GM19025 (cell line): ENCODE measurements at regions not wholly inside any gene's neighbourhood (a gene's known extent, or its start where the extent isn't known, plus 50 kb on each side); places are given as distances from the start of the nearest gene placed in this dataset.
"Not testable (repeated sequence)": the region's sequence is repeated elsewhere in the genome, so short reads cannot be mapped to it uniquely, and the experiment has no call there.

Source experiments
- ATAC-seq: cut with Tn5 transposase; IDR thresholded peaks from one replicate; pipeline ENCODE4 v1.9.1; 2021; ENCODE audit warnings: mild to moderate bottlenecking, low read depth, moderate library complexity; ENCODE audit not compliant: unreplicated experiment

- not testable (repeated sequence) for ATAC-seq
Measured at GRCh38 chr7:65073160-65073559, 66.7 kb upstream of the ERV3-1 start.

GRCh38 chr7:65071854-65072431 is 65.5 kb upstream of the ERV3-1 start:
- not testable (repeated sequence) for ATAC-seq

DNA sequence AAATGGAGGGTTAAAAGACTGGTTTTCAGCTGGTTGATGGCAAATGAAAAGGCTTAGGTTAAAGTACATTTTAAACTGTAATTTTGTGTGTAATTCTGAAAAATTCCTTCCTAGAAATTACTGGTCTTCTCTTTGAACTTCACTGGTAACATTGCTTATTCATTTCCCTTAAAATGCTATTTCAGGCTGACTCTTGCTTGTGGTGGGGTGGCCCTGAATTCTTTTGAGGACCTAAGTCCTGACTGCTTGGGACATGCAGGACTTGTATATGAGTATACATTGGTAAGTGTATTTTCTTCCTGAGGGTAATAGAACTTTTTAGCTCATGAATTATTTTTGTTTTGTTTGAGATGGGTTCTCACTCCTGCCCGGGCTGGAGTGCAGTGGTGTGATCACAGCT is 63.0 kb upstream of the ERV3-1 start:
- not testable (repeated sequence) for ATAC-seq

- not testable (repeated sequence) for ATAC-seq
Measured at GRCh38 chr7:65062566-65062965, 56.1 kb upstream of the ERV3-1 start.

GRCh38 chr7:65059247-65059646 is 52.8 kb upstream of the ERV3-1 start:
- ATAC-seq = not testable (repeated sequence)
